GM21529 (cell line): ENCODE measurements at regions not wholly inside any gene's neighbourhood (a gene's known extent, or its start where the extent isn't known, plus 50 kb on each side); places are given as distances from the start of the nearest gene placed in this dataset.
"Not testable (repeated sequence)": the region's sequence is repeated elsewhere in the genome, so short reads cannot be mapped to it uniquely, and the experiment has no call there.

Experiments
- ATAC-seq: cut with Tn5 transposase; IDR thresholded peaks from one replicate; pipeline ENCODE4 v1.9.1; 2021; ENCODE audit not compliant: unreplicated experiment

DNA sequence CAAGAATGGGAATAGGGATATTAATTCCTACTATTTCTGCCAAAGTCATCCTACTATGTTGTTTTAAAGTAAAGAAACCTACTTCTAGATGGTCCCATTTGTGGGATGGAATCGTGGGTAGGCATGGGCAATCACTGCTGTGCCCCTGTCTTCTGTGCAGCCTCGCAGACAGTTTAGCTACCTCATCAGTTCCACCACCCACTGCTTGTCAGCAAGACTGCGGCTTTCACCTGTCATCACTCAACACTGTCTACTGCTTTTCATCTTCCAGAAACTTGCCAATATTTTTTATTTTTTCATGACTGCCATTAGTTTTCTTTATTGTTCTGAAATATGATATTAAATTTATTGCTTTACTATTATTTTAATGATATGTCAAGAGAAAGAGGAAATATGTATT lies 368.1 kb upstream of the KYNU start:
- no peak for ATAC-seq

DNA sequence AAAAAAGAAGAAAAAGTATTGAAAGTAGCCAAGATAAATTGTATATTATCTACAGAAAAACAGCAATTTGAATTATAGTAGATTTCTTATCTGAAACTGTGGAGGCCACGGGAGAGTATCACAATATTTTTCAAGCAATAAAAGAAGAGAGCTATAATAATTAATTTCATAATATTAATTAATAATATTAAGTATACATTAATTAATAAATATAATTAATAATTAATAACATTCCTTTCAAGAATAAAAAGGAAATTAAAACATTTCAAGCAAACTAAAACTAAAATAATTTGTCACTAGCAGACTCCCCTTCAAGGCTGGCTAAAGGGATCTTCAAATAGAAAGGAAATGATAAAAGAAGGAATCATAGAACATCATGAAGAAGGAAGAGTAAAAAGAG lies 372.7 kb upstream of the KYNU start:
- ATAC-seq, result no peak

DNA sequence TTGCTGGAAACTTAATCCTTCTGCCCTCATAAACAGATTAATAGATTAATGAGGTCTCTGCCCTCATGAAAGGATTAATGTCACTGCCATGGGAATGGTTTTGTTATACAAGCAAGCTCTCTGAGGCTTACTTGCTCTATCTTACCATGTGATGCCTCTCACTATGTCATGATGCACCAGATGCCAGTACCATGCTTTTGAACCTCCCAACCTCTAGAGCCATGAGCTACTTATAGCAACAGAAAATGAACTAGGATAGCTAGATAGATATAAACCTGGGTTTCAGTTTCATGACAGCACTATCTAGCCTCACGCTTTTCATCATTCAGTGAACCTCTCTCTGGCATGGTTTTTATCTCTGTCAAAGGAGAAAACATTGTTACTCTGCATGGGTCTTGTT lies 371.6 kb upstream of the LRP1B start:
- ATAC-seq, result no peak

DNA sequence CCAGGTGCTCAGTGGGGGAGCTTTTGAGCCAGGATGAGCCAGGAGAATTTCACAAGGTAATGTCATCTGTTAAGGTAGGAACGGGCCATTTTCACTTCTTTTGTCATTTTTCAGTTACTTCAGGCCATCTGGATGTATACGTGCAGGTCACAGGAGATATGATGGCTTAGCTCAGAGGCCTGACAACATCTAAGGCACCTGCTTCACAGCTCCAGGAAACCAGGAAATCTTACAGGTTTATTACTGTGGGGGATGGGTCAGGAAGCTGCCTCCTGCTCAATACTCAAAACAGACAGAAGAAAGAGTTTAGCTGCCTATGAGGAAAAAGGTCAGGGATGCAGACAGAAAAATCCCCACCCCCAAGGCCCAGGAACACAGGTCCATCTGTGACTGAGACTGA lies 364.3 kb upstream of the LRP1B start:
- ATAC-seq, result no peak

DNA sequence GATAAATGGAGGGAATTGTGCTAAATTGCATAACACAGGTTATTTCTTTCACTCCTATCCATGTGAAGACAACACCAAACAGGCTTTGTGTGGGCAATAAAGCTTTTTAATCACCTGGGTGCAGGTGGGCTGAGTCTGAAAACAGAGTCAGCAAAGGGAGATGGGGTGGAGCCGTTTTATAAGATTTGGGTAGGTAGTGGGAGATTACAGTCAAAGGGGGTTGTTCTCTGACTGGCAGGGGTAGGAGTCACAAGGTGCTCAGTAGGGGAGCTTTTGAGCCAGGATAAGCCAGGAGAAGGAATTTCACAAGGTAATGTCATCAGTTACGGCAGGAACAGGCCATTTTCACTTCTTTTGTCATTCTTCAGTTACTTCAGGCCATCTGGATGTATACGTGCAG lies 358.8 kb upstream of the LRP1B start:
- ATAC-seq, result not testable (repeated sequence)

- ATAC-seq, result no peak
Observed at GRCh38 chr2:142484111-142484510, 353.3 kb upstream of the LRP1B start.

DNA sequence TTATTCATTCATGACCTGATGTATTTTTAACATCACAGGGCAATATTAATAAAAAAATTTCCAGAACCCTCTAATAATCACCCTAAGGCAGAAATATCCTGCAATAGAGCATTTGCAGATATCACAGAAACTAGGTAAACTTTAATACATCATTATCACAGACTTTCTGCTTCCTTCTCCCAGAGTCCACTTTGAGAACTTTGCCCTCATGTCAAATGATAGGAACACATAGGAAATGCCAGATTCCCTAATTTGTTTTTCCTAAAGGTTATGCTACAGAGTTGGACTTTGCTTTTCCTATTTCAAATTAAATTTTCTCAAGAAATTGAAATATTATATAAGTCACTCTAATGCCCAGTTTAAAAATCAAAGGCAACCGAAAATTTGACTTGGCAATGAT lies 352.8 kb upstream of the LRP1B start:
- no peak for ATAC-seq

- no peak for ATAC-seq
Observed at GRCh38 chr2:142478206-142478605, 347.4 kb upstream of the LRP1B start.

DNA sequence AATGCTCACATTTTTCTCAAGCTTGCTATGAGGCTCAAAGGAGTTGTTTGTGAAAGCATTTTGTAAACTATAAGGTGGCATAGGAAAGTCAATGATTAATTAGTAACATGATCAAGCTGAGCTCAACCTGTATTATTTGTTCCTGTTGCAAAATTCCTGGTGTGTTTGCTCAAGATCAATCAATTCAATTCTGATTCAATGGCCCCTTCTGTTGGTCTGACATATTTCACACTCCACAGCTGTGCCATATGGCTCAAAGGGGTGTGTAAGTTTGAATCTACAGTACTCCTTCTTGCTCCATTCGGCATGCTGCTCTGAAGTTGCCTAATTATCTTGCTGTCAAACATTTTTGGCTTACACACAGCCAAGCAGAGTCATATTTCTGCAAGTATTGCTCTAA lies 341.6 kb upstream of the LRP1B start:
- no peak for ATAC-seq

- no peak for ATAC-seq
Observed at GRCh38 chr2:142467321-142467720, 336.5 kb upstream of the LRP1B start.

DNA sequence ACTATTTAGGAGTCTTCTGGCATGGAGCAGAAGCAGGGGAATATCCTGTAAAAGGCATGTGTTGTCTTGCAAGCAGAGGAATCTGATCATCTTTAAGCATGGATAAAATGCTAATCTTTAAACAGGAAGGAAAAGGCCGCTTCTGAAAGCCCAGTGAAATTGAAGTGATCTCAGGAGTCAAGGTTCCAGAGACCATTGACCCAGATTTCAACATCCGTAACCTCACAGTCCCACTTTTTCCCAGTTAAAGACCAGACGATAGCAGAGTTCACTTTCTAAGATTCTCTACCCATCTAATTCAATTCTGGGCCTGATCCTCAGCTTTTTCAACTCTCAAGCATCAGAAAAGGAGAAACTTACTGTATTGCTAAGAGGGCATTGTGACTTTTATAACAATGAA lies 332.2 kb upstream of the LRP1B start:
- no peak for ATAC-seq

- no peak for ATAC-seq
Observed at GRCh38 chr2:142462306-142462705, 331.5 kb upstream of the LRP1B start.

DNA sequence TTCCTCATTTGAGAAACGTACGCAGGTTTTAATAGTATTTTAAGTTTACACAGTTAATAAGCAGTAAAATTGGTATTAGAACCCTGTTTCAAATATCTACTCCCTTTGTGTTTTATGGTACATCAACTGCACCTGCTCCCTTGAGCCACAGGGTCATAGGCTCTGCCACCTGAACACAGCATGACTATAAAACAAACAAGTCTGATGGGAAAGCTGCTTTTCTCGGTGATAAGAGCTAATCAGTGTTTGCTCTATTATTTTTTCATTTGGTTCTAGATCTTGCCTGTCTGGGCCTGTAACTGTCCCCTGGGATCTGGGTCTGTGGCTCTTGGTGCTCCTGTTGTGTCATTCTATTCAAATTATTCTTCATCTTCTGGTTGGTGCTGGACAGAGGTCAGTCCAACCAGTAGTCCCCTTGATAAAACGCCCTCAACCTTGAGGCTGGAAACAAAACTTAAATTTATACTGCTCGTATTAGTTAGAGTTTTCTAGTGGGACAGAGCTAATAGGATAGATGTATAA lies 314.8 kb upstream of the LRP1B start:
- no peak for ATAC-seq

GRCh38 chr2:142445023-142445422 lies 314.2 kb upstream of the LRP1B start:
- no peak for ATAC-seq

- no peak for ATAC-seq
Observed at GRCh38 chr2:142435847-142436246, 305.0 kb upstream of the LRP1B start.

DNA sequence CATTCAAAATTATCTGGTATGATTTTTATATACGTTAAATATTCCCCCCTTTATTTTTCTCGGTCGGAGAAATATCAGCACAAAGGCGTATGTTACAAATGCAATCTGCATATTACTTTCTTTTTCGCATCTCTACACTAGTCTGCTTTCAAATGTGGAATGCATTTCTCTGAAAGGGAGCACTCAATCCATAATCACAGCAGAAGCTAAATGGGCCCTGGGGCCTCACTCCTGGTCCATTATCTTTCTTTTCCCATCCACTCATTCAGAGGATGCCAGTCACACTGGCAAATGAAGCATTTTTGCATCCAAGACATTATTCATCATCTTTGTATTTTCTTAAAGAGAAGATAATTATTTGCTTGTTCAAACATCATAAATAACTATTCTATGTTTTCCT lies 295.2 kb upstream of the LRP1B start:
- no peak for ATAC-seq

- no peak for ATAC-seq
Observed at GRCh38 chr2:142425551-142425950, 294.7 kb upstream of the LRP1B start.

GRCh38 chr2:142423603-142424002 lies 292.8 kb upstream of the LRP1B start:
- no peak for ATAC-seq

DNA sequence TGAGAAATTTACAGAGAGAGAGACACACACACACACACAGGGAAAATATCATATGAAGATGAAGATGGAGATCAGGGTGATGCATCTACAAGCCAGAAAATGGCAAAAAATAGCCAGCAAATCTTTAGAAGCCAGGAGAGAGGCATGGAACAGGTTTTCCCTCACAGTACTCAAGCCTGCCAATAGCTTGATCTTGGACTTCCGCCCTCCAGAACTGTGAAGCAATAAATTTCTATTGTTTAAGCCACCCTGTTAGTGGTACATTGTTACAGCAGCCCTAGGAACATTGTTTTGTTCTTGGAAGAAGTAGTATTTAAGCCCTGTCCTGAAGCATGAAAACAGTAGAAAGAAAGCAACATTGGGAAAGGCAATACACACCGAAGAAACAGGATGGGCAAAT lies 292.0 kb upstream of the LRP1B start:
- no peak for ATAC-seq

DNA sequence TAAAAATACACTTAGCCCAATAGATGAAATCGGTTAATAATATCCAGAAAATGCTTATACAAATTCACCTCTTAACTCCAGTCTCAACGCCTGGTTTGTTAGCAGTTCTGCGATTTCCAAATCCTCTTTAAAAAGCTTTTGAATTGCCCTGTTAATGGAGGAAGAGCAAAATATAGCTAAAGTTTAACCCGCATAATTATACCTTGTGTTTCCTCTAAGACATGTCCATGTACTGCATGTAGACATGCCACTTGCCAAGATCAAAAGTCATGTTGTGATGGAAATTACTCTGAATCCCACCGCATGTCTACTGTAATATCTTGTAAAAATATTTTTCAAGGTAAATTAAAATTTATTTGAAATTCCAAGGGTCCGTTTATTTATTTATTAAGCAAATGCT lies 291.2 kb upstream of the LRP1B start:
- no peak for ATAC-seq

GRCh38 chr2:142418699-142419098 lies 287.9 kb upstream of the LRP1B start:
- ATAC-seq, result not testable (repeated sequence)

- no peak for ATAC-seq
Observed at GRCh38 chr2:142416996-142417395, 286.2 kb upstream of the LRP1B start.

- no peak for ATAC-seq
Observed at GRCh38 chr2:142415461-142415860, 284.6 kb upstream of the LRP1B start.

GRCh38 chr2:142398212-142398611 lies 267.4 kb upstream of the LRP1B start:
- no peak for ATAC-seq
